ENCODE measurements at regions not wholly inside any gene's neighbourhood (a gene's known extent, or its start where the extent isn't known, plus 50 kb on each side); places are given as distances from the start of the nearest gene placed in this dataset.

DNA sequence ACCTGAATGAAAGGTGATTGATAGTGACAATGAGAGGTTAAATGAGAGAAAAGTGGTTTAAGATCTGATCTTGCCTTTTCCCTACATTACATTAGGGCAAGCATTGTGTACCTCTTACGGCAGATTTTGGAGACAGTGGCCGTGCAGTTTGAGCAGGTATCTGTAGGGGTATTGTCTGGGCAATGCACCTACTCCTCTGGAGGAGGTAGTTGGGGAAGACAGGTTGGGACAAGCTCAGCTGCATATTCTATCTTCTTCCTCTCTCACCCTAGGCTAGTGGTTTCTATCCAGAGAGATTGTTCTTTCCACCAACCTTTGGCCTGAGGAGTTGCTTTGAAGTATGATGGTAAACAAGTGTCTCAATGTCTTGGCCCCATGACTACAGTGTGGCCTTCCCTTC is 323.2 kb downstream of the CYP26B1 start:
- TF ChIP-seq, protein P1, sequence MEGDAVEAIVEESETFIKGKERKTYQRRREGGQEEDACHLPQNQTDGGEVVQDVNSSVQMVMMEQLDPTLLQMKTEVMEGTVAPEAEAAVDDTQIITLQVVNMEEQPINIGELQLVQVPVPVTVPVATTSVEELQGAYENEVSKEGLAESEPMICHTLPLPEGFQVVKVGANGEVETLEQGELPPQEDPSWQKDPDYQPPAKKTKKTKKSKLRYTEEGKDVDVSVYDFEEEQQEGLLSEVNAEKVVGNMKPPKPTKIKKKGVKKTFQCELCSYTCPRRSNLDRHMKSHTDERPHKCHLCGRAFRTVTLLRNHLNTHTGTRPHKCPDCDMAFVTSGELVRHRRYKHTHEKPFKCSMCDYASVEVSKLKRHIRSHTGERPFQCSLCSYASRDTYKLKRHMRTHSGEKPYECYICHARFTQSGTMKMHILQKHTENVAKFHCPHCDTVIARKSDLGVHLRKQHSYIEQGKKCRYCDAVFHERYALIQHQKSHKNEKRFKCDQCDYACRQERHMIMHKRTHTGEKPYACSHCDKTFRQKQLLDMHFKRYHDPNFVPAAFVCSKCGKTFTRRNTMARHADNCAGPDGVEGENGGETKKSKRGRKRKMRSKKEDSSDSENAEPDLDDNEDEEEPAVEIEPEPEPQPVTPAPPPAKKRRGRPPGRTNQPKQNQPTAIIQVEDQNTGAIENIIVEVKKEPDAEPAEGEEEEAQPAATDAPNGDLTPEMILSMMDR (IDR thresholded peaks at IDR 0.05; ENCODE audit: low read depth, low read length, missing control alignments), result no peak
- in situ Hi-C loops (cut with HindIII; ENCODE audit: low sequenced_read_pairs), result loop anchor here (25.0 kb wide), 1 partner anchor 313 kb away; the partner anchor contains the start of gene CYP26B1
- no peak for DNase-seq (ENCODE audit: low read depth)
- H3K4me3 ChIP-seq (ENCODE audit: low read depth, low read length), result no peak overlapping the region

DNA sequence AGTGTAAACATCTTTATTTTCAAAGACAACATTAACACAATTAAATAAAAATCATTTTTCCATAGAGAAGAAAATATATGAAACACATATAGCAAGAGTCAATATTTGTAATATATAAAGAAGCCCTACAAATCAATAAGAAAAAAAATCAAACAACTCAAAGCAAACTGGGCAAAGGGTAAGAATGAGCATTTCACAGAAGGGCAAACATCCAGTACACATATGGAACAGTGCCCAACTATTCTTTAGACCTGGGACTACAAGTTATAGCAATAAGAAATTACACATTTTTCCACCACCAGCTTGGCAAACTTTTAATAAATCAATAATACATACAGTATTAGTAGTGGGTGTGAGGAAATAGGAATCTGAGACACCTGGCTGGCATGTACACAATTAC is 324.1 kb downstream of the CYP26B1 start:
- in situ Hi-C loops (cut with HindIII; ENCODE audit: low sequenced_read_pairs), result loop anchor here (25.0 kb wide), 1 partner anchor 314 kb away; the partner anchor contains the start of gene CYP26B1
- TF ChIP-seq, protein P1 (IDR thresholded peaks at IDR 0.05; ENCODE audit: low read depth, low read length, missing control alignments), result no peak
- H3K4me3 ChIP-seq (ENCODE audit: low read depth, low read length), result no peak overlapping the region
- DNase-seq (ENCODE audit: low read depth), result no peak

DNA sequence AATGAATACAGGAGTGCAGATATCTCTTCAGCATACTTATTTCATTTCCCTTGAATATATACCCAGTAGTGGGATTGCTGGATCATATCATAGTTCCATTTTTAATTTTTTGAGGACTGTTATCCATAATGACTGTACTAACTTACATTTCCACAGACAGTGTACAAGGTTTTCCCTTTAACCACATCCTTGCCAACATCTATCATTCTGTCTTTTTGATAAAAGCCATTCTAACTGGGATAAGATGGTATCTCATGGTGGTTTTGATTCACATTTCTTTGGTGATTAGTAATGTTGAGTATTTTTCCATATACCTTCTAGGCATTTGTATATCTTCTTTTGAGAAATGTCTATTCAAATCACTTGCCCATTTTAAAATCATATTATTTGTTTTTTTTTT is 325.2 kb downstream of the CYP26B1 start:
- DNase-seq (ENCODE audit: low read depth), result no peak
- in situ Hi-C loops (cut with HindIII; ENCODE audit: low sequenced_read_pairs), result loop anchor here (25.0 kb wide), 1 partner anchor 315 kb away; the partner anchor contains the start of gene CYP26B1
- TF ChIP-seq, protein P1 (IDR thresholded peaks at IDR 0.05; ENCODE audit: low read depth, low read length, missing control alignments), result no peak
- no peak overlapping the region for H3K4me3 ChIP-seq (ENCODE audit: low read depth, low read length)

DNA sequence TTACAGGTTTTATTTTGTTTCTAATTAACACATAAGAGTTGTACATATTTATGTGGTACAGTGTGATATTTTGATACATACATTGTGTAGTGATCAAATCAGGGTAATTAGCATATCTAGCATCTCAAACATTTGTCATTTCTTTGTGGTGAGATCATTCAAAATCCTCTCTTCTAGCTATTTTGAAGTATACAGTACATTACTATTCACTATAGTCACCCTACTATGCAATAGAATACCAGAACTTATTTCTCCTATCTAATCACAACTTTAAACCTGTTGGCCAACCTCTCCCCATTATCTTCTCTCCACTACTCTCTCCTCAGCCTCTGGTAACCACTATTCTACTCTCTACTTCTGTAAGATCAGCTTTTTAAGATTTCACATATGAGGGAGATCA is 325.8 kb downstream of the CYP26B1 start:
- no peak overlapping the region for H3K4me3 ChIP-seq (ENCODE audit: low read depth, low read length)
- DNase-seq (ENCODE audit: low read depth), result no peak
- in situ Hi-C loops (cut with HindIII; ENCODE audit: low sequenced_read_pairs), result loop anchor here (25.0 kb wide), 1 partner anchor 315 kb away; the partner anchor contains the start of gene CYP26B1
- TF ChIP-seq, protein P1 (IDR thresholded peaks at IDR 0.05; ENCODE audit: low read depth, low read length, missing control alignments), result no peak

DNA sequence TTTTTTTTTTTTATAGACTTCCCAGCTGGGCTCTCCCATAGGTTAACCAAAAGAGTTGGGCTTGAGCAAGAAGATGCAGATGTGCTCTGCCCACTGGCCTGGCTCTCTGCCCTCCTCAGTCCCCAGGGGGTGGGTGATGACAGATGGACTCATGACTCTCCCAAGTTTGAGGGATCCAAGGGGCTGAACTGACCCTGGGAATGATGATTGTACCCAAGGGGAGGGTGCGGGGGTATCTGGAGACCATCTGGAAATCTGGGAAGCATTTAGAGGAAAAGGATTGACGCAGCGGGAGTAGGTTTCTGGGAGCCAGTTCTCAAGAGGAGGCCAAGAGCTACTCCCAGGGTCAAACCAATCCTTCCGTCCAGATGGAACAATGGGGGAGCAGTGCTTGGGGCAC is 330.8 kb downstream of the CYP26B1 start:
- no peak overlapping the region for H3K4me3 ChIP-seq (ENCODE audit: low read depth, low read length)
- no peak for DNase-seq (ENCODE audit: low read depth)
- in situ Hi-C loops (cut with HindIII; ENCODE audit: low sequenced_read_pairs), result loop anchor here (25.0 kb wide), 1 partner anchor 320 kb away; the partner anchor contains the start of gene CYP26B1
- TF ChIP-seq, protein P1 (IDR thresholded peaks at IDR 0.05; ENCODE audit: low read depth, low read length, missing control alignments), result no peak

DNA sequence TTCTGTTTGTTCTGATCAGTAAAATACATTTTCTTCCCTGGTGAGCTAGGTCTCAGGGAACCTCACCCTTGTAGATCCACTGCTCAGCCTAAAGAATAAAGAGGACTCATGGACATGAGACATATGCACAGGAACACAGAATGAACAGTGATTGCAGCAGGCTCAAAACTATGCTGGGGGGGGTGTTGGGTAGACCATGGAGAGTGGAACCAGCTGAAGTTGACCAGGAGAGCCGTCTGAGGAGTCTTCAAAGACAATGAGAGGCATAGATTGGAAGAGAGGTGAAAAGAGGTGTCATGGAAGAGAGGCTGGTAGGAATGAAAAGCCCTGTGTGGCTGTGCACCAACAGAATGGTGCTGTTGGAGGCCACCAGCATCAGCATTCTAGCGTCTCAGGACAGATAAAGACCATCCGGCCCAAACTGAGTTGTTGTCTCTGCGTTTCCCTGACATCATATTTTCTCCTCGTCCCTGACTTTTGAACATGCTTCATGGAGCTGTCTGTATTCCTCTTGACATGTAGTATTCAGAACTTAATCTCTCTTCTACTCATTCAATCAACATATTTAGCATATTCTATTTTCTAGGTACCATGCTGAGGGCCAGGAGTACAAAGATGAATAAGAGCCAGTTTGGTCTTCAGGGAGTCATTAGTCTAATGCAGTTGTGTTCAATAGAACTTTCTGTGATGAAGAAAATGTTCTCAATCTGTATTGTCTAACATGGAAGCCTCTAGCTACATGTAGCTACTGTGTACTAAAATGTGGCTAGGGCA is 331.8 kb downstream of the CYP26B1 start:
- DNase-seq (ENCODE audit: low read depth), result no peak

More for the DNA sequence above, 331.8 kb downstream of the CYP26B1 start:
- no peak overlapping the region for H3K4me3 ChIP-seq (ENCODE audit: low read depth, low read length)
- TF ChIP-seq, protein P1 (IDR thresholded peaks at IDR 0.05; ENCODE audit: low read depth, low read length, missing control alignments), result no peak
- in situ Hi-C loops (cut with HindIII; ENCODE audit: low sequenced_read_pairs), result loop anchor here (25.0 kb wide), 1 partner anchor 321 kb away; the partner anchor contains the start of gene CYP26B1
